Common myeloid progenitor, CD34-positive (primary cell): ENCODE measurements at regions not wholly inside any gene's neighbourhood (a gene's known extent, or its start where the extent isn't known, plus 50 kb on each side); places are given as distances from the start of the nearest gene placed in this dataset.

Experiments used
- CTCF ChIA-PET: fragments of 350-600 bp; sonication (Branson Sonifier 250); formaldehyde crosslinking; loops from one replicate; lab custom pipeline; 2021; ENCODE audit warnings: antibody characterized with exemption; lab: Charles Lee
- POLR2A ChIA-PET: fragments of 350-600 bp; sonication (Branson Sonifier 250); formaldehyde crosslinking; loops from one replicate; lab custom pipeline; 2021; ENCODE audit warnings: antibody characterized with exemption; lab: Charles Lee
- DNase-seq, 3 donors: peaks; one replicate each; pipeline versions ENCODE4 v3.0.0 to v3.0.0-alpha.2; 2013
- H3K27ac ChIP-seq, 2 experiments: 1 replicate in 1 of 2; 2 replicates in 1 of 2; pipeline ENCODE4 v1.7.0; 2013; ENCODE audit warnings: inconsistent platforms in 2 of 2, low read length in 2 of 2, mild to moderate bottlenecking in 2 of 2, low read depth in 1 of 2, moderate library complexity in 1 of 2; ENCODE audit not compliant: severe bottlenecking in 2 of 2, insufficient read depth in 1 of 2, poor library complexity in 1 of 2
- H3K27me3 ChIP-seq, 5 experiments: replicated peaks in 2 of 5; 1 replicate in 3 of 5; 2 replicates in 2 of 5; pipeline versions ENCODE4 v1.6.1 to v1.7.0; 2013; ENCODE audit warnings: low read length in 4 of 5, mild to moderate bottlenecking in 2 of 5, moderate library complexity in 2 of 5, inconsistent platforms in 1 of 5; ENCODE audit not compliant: insufficient read depth in 5 of 5, control insufficient read depth in 4 of 5
- H3K36me3 ChIP-seq, 4 experiments: 1 replicate in 2 of 4; 2 replicates in 2 of 4; pipeline versions ENCODE4 v1.6.1 to v1.7.0; 2013; ENCODE audit warnings: low read length in 3 of 4, control low read depth in 1 of 4, mild to moderate bottlenecking in 1 of 4; ENCODE audit not compliant: control insufficient read depth in 4 of 4, insufficient read depth in 4 of 4
- H3K4me1 ChIP-seq, 4 experiments: 1 replicate in 3 of 4; 2 replicates in 1 of 4; pipeline versions ENCODE4 v1.6.1 to v1.7.1; 2013; ENCODE audit warnings: low read length in 3 of 4, mild to moderate bottlenecking in 3 of 4, control low read depth in 1 of 4, inconsistent platforms in 1 of 4, moderate library complexity in 1 of 4; ENCODE audit not compliant: control insufficient read depth in 4 of 4, insufficient read depth in 4 of 4; ENCODE audit errors: control extremely low read depth in 1 of 4
- H3K4me3 ChIP-seq, 7 experiments: 1 replicate in 4 of 7; 2 replicates in 3 of 7; pipeline versions ENCODE4 v1.5.1 to v1.7.0; 2013; ENCODE audit warnings: mild to moderate bottlenecking in 7 of 7, low read length in 6 of 7, moderate library complexity in 6 of 7, inconsistent platforms in 2 of 7, low read depth in 2 of 7, control low read depth in 1 of 7; ENCODE audit not compliant: insufficient read depth in 4 of 7, control insufficient read depth in 1 of 7; ENCODE audit errors: extremely low read depth in 1 of 7
- H3K9me3 ChIP-seq, 5 experiments: 1 replicate in 4 of 5; 2 replicates in 1 of 5; pipeline versions ENCODE4 v1.6.1 to v1.7.1; 2013; ENCODE audit warnings: low read length in 4 of 5, mild to moderate bottlenecking in 2 of 5, inconsistent platforms in 1 of 5, low read depth in 1 of 5, moderate library complexity in 1 of 5; ENCODE audit not compliant: control insufficient read depth in 4 of 5, insufficient read depth in 2 of 5; ENCODE audit errors: control extremely low read depth in 1 of 5
- WGBS: methylation state at CpG from one replicate; pipeline ENCODE4 v1.1.5; 2013; ENCODE audit not compliant: insufficient coverage; 5-methylcytosine and 5-hydroxymethylcytosine counted together

- Histone ChIP-seq H3K27me3 (peaks cover 0 to 3% (median 0%) of the 10 kb centered on the region in 5 experiments), H3K4me3 (no peak overlapping the region), H3K9me3 (no peaks in the 10 kb centered on the region), H3K36me3 (no peaks in the 10 kb centered on the region), H3K27ac (no peak overlapping the region), H3K4me1 (no peaks in the 10 kb centered on the region)
- ChIA-PET CTCF (no interaction called here), POLR2A (no interaction called here)
- no peak for DNase-seq
These were observed 96.0 kb upstream of the WDFY3 start for GRCh38 chr4:85062466-85062865.

- peaks cover 0 to 3% (median 0%) of the 10 kb centered on the region in 5 experiments for H3K27me3 ChIP-seq
- no peak overlapping the region for H3K4me3 ChIP-seq
- WGBS, result no CpG with 5 or more reads among the region's 2 CpGs
- DNase-seq, result no peak
- CTCF ChIA-PET, result no interaction called here
- no peaks in the 10 kb centered on the region for H3K4me1 ChIP-seq
- H3K9me3 ChIP-seq, result no peaks in the 10 kb centered on the region
- POLR2A ChIA-PET, result no interaction called here
- H3K36me3 ChIP-seq, result no peaks in the 10 kb centered on the region
- H3K27ac ChIP-seq, result no peak overlapping the region
These were observed 100.9 kb upstream of the WDFY3 start for GRCh38 chr4:85067342-85067741.

GRCh38 chr4:85078016-85078415 lies 111.5 kb upstream of the WDFY3 start:
- Histone ChIP-seq H3K9me3 (no peaks in the 10 kb centered on the region), H3K4me1 (no peaks in the 10 kb centered on the region), H3K27me3 (no peaks in the 10 kb centered on the region), H3K27ac (no peak overlapping the region), H3K4me3 (no peak overlapping the region), H3K36me3 (no peaks in the 10 kb centered on the region)
- no CpG with 5 or more reads among the region's 2 CpGs for WGBS
- no peak for DNase-seq
- CTCF ChIA-PET, result interaction anchor here (1.0 kb wide), 1 partner anchor 14 kb away, joined by 4 read pairs; no protein-coding TSS in a partner anchor
- POLR2A ChIA-PET, result no interaction called here

GRCh38 chr4:85081196-85081595 lies 114.7 kb upstream of the WDFY3 start:
- H3K4me3 ChIP-seq, result no peak overlapping the region
- no peaks in the 10 kb centered on the region for H3K4me1 ChIP-seq
- no peaks in the 10 kb centered on the region for H3K27me3 ChIP-seq
- 0% methylated on average over 1 of the region's 1 CpG for WGBS
- ChIA-PET POLR2A (no interaction called here), CTCF (no interaction called here)
- H3K27ac ChIP-seq, result no peak overlapping the region
- peak in 2 of 3 donors; percentile 1 to 3 for DNase-seq
- H3K9me3 ChIP-seq, result no peaks in the 10 kb centered on the region
- no peaks in the 10 kb centered on the region for H3K36me3 ChIP-seq

GRCh38 chr4:85084371-85085094 lies 118.0 kb upstream of the WDFY3 start:
- 33% methylated on average over 1 of the region's 3 CpGs for WGBS
- no peaks in the 10 kb centered on the region for H3K4me1 ChIP-seq
- DNase-seq, result peak; percentile 39 to 72 (median 61)

GRCh38 chr4:85086721-85087120 lies 120.2 kb upstream of the WDFY3 start:
- H3K4me1 ChIP-seq, result no peaks in the 10 kb centered on the region
- POLR2A ChIA-PET, result no interaction called here
- no peaks in the 10 kb centered on the region for H3K36me3 ChIP-seq
- no peak overlapping the region for H3K4me3 ChIP-seq
- no peak overlapping the region for H3K27ac ChIP-seq
- no peak for DNase-seq
- no peaks in the 10 kb centered on the region for H3K27me3 ChIP-seq
- 71% methylated on average over 1 of the region's 2 CpGs for WGBS
- peaks cover 0 to 2% (median 0%) of the 10 kb centered on the region in 5 experiments for H3K9me3 ChIP-seq
- CTCF ChIA-PET, result no interaction called here

More at GRCh38 chr4:85084371-85085094, 118.0 kb upstream of the WDFY3 start:
- Histone ChIP-seq H3K27ac (no peak overlapping the region), H3K27me3 (no peaks in the 10 kb centered on the region), H3K4me3 (no peak overlapping the region), H3K9me3 (peaks cover 0 to 2% (median 0%) of the 10 kb centered on the region in 5 experiments), H3K36me3 (no peaks in the 10 kb centered on the region)
- POLR2A ChIA-PET, result no interaction called here
- CTCF ChIA-PET, result interaction anchor here (1.0 to 2.8 kb wide), 5 partner anchors 15 to 663 kb away, joined by 3 to 9 read pairs (median 5); no protein-coding TSS in a partner anchor

GRCh38 chr4:85092536-85092935 lies 126.0 kb upstream of the WDFY3 start:
- Histone ChIP-seq H3K4me3 (no peak overlapping the region), H3K27ac (no peak overlapping the region), H3K36me3 (no peaks in the 10 kb centered on the region), H3K9me3 (peaks cover 0 to 4% (median 0%) of the 10 kb centered on the region in 5 experiments), H3K4me1 (no peaks in the 10 kb centered on the region), H3K27me3 (no peaks in the 10 kb centered on the region)
- ChIA-PET CTCF (interaction anchor here (1.6 kb wide), 1 partner anchor 15 kb away, joined by 4 read pairs; no protein-coding TSS in a partner anchor), POLR2A (no interaction called here)
- no peak for DNase-seq
- WGBS, result no CpG with 5 or more reads among the region's 3 CpGs
